ENCODE measurements at regions not wholly inside any gene's neighbourhood (a gene's known extent, or its start where the extent isn't known, plus 50 kb on each side); places are given as distances from the start of the nearest gene placed in this dataset.

DNA sequence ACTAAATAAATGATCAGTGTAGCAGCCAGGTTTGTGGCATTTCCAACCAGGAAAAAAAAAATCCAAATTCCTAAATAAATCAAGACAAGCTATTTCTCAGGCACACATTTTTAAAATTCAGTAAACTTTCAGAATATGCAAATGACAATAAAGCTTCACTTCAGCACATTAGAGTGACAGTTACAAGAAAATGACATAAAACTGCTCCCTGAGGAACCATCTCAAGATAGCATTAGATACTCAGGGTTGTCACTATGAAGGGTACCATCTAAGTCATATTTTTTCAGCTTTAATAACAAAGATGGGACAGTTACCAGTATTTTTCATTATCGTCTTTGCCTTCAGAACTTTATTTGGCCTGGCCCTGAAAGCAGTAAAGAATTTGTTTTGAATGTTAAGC lies 411.3 kb upstream of the RASGEF1B start:
- peaks cover 18% of the 10 kb centered on the region for H3K9me3 Mint-ChIP-seq
- H3K4me1 Mint-ChIP-seq: no peaks in the 10 kb centered on the region

DNA sequence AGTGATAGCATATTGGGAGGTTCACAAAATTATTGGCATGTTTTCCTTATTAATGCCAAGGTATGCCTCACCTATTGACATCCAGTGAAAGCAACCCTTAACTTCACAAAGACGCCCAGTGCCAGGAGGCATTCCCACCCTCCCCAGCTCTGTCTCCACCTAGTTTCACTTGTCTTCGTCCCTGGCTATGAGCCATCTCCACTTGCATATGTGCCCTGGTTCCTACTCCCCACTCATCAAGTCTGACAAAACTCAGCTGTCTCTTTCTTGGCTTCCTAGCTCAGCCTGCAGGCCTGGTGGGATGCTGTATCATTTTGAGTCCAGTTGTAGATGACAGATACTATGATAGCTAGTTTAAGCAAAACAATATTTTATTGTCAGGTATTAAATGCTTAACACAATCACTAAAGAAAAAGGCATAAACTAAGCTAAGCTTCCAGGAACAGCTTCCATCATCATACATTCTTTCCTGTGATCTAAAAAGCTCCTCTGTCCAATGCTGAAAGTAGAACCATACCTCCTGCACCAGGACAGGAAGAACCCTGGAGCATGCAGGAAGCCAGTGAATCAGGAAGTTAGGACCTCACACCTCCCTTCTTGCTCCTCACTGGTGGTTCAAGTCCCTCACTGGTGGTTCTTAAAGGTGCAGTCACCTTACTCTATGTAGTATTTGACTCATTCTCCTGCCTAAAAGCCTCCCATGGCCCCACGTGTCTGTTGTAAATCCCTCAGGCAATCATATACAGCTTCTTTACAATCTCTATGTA lies 410.3 kb upstream of the RASGEF1B start:
- Mint-ChIP-seq H3K27me3 (ENCODE audit: low read depth, poor library complexity) (peaks cover 10% of the 10 kb centered on the region), H3K4me3 (no peak overlapping the region), H3K9me3 (peaks cover 18% of the 10 kb centered on the region), H3K4me1 (no peaks in the 10 kb centered on the region), H3K27ac (no peak overlapping the region), H3K36me3 (ENCODE audit: low read depth) (no peaks in the 10 kb centered on the region)
- TF ChIP-seq, protein P1, sequence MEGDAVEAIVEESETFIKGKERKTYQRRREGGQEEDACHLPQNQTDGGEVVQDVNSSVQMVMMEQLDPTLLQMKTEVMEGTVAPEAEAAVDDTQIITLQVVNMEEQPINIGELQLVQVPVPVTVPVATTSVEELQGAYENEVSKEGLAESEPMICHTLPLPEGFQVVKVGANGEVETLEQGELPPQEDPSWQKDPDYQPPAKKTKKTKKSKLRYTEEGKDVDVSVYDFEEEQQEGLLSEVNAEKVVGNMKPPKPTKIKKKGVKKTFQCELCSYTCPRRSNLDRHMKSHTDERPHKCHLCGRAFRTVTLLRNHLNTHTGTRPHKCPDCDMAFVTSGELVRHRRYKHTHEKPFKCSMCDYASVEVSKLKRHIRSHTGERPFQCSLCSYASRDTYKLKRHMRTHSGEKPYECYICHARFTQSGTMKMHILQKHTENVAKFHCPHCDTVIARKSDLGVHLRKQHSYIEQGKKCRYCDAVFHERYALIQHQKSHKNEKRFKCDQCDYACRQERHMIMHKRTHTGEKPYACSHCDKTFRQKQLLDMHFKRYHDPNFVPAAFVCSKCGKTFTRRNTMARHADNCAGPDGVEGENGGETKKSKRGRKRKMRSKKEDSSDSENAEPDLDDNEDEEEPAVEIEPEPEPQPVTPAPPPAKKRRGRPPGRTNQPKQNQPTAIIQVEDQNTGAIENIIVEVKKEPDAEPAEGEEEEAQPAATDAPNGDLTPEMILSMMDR (IDR thresholded peaks at IDR 0.05): no peak
- no peak for DNase-seq

More for the DNA sequence above, 411.3 kb upstream of the RASGEF1B start:
- no peak overlapping the region for H3K4me3 Mint-ChIP-seq
- no peak for DNase-seq
- peaks cover 10% of the 10 kb centered on the region for H3K27me3 Mint-ChIP-seq (ENCODE audit: low read depth, poor library complexity)
- H3K36me3 Mint-ChIP-seq (ENCODE audit: low read depth): no peaks in the 10 kb centered on the region
- H3K27ac Mint-ChIP-seq: no peak overlapping the region
- TF ChIP-seq, protein P1 (IDR thresholded peaks at IDR 0.05): no peak

DNA sequence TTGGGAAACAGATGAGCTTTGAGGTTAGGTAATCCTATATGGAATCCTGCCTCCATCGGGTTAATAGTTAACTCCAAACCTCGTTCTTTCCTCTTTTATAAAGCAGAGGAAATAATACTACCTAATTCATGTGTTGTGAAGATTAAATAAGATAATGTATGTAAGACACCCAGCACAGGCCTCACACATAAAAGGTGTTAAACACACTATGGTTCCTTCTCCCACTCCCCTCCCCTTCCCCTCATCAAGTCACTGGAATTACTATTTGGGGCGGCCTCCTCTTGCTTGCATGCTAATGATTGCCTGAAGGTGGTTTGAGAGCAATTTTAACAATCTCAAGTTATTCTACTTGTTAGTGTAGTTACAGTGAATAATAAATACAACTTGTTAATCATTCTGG lies 404.4 kb upstream of the RASGEF1B start:
- peaks cover 6% of the 10 kb centered on the region for H3K27me3 Mint-ChIP-seq (ENCODE audit: low read depth, poor library complexity)
- TF ChIP-seq, protein P1 (IDR thresholded peaks at IDR 0.05): no peak
- H3K4me1 Mint-ChIP-seq: peaks cover 25% of the 10 kb centered on the region
- no peaks in the 10 kb centered on the region for H3K9me3 Mint-ChIP-seq
- no peak overlapping the region for H3K4me3 Mint-ChIP-seq
- H3K36me3 Mint-ChIP-seq (ENCODE audit: low read depth): no peaks in the 10 kb centered on the region
- no peak for DNase-seq
- H3K27ac Mint-ChIP-seq: no peak overlapping the region

DNA sequence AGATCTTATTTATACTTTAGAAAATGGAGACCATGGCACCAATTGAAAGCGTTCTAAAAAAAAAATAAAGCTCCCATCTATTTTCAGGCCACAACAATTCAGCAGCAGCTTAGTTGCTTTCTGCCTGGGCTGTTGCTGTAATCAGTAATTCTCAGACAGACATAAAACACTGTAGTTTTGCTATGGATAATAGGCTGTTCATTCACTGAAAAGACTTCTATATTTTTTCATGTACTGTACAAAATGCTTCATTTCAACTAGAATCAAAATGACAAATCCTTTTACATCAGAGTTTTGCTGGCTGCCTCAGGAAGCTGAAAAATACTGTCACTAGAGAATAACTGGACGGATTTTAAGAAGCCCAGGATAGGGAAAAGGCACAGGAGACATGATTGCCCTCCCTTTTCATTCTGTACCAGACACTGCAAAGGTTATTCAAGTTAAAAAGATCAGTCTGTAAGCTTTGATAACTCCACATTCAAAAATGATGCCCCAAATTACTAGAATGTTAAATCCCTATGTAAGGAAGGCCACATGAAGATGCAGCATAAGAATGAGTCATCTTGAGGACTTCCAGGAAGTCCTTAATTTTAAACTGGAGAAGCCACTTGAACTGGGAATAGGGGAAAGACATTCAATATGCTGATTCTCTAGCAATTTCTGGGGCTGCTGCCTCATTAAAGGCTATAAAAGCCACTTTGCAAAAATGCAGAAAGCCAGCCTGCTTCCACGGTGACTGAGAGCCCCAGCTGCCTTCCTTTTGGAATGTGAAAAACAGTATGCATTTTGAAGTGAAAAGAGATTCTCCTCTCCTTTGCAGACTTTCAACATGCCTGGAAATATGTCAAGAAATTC lies 403.2 kb upstream of the RASGEF1B start:
- peaks cover 25% of the 10 kb centered on the region for H3K4me1 Mint-ChIP-seq
- H3K9me3 Mint-ChIP-seq: no peaks in the 10 kb centered on the region
- peaks cover 6% of the 10 kb centered on the region for H3K27me3 Mint-ChIP-seq (ENCODE audit: low read depth, poor library complexity)
- no peaks in the 10 kb centered on the region for H3K36me3 Mint-ChIP-seq (ENCODE audit: low read depth)
- TF ChIP-seq, protein P1 (IDR thresholded peaks at IDR 0.05): no peak
- H3K4me3 Mint-ChIP-seq: no peak overlapping the region
- no peak for DNase-seq
- H3K27ac Mint-ChIP-seq: peak overlapping the region; percentile 9

DNA sequence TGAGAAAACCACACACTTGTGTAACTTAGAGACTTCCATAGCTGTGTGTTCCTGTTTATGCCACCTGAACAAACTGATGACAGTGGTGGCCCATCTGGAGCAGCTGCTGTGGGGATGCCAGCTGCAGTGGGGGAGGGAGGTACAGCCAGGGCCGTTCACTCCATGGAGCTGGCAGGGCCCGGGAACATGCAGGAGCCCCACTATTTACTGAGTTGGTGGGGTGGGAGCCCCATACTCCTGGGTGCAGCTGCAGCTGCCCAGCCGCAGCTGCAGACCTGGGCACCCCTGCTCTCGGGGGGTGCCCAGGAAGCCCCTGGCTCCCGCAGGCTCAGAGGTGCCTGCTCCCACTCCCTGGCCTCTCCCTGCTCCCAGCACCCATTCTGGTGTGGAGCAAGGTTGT lies 398.6 kb upstream of the RASGEF1B start:
- TF ChIP-seq, protein P1 (IDR thresholded peaks at IDR 0.05): no peak
- Mint-ChIP-seq H3K9me3 (peaks cover 4% of the 10 kb centered on the region), H3K27me3 (ENCODE audit: low read depth, poor library complexity) (peaks cover 4% of the 10 kb centered on the region), H3K36me3 (ENCODE audit: low read depth) (no peaks in the 10 kb centered on the region), H3K4me1 (peaks cover 20% of the 10 kb centered on the region), H3K4me3 (no peak overlapping the region), H3K27ac (no peak overlapping the region)
- no peak for DNase-seq

Measured in nephron progenitor cell (in vitro differentiated cells).